GM23248 (cell line): ENCODE measurements at regions not wholly inside any gene's neighbourhood (a gene's known extent, or its start where the extent isn't known, plus 50 kb on each side); places are given as distances from the start of the nearest gene placed in this dataset.

ENCODE experiments used
- EZH2 ChIP-seq: fragments of 200-600 bp; sonication (generic); IDR thresholded peaks from 2 replicates; pipeline ENCODE4 v1.6.1; 2018; ENCODE audit warnings: antibody characterized with exemption, mild to moderate bottlenecking; ENCODE audit not compliant: insufficient read depth, poor library complexity, severe bottlenecking
- EZH2phosphoT487 ChIP-seq: fragments of 200-600 bp; sonication (generic); IDR thresholded peaks from 2 replicates; pipeline ENCODE4 v1.6.1; 2018; ENCODE audit warnings: antibody characterized with exemption, moderate library complexity, mild to moderate bottlenecking, low read depth; ENCODE audit not compliant: insufficient read depth

- TF ChIP-seq EZH2 (no peak), EZH2phosphoT487 (no peak)
Measured at GRCh38 chr10:31656851-31657433, 271.7 kb downstream of the ARHGAP12 start.
